ENCODE measurements at regions not wholly inside any gene's neighbourhood (a gene's known extent, or its start where the extent isn't known, plus 50 kb on each side); places are given as distances from the start of the nearest gene placed in this dataset.

DNA sequence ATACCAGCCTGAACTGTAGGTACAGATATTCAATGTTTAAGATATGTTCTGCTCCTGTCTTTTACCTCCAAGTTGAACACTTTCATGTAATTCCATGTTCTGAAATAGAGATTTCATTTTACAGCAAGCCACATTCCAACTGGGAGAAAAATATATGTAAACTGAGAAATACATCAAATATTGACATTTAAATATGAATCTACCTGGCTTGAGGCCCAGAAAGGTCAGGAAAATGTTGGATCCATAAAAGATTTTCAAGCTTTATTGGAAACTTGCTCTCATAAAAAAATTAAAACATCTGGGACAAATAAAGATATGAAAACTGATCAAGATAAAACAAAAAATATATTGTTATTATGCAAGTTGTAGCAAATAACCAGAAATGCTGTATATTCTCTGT lies 1078.7 kb upstream of the ATXN8OS start:
- no peak for TF ChIP-seq EHMT2 (IDR thresholded peaks at IDR 0.05)
- TF ChIP-seq CHD2 (IDR thresholded peaks at IDR 0.05; ENCODE audit: low read depth, low read length): no peak
- no peak for TF ChIP-seq FOXP4 (CRISPR knock-in tag; IDR thresholded peaks at IDR 0.05; ENCODE audit: borderline replicate concordance)
- TF ChIP-seq TBP (optimal IDR thresholded peaks at IDR 0.05; ENCODE audit: low read depth, low read length): no peak
- TF ChIP-seq HIVEP1 (CRISPR knock-in tag; IDR thresholded peaks at IDR 0.05): no peak
- no peak for TF ChIP-seq POLR2A (conservative IDR thresholded peaks at IDR 0.05)
- TF ChIP-seq, protein P1, sequence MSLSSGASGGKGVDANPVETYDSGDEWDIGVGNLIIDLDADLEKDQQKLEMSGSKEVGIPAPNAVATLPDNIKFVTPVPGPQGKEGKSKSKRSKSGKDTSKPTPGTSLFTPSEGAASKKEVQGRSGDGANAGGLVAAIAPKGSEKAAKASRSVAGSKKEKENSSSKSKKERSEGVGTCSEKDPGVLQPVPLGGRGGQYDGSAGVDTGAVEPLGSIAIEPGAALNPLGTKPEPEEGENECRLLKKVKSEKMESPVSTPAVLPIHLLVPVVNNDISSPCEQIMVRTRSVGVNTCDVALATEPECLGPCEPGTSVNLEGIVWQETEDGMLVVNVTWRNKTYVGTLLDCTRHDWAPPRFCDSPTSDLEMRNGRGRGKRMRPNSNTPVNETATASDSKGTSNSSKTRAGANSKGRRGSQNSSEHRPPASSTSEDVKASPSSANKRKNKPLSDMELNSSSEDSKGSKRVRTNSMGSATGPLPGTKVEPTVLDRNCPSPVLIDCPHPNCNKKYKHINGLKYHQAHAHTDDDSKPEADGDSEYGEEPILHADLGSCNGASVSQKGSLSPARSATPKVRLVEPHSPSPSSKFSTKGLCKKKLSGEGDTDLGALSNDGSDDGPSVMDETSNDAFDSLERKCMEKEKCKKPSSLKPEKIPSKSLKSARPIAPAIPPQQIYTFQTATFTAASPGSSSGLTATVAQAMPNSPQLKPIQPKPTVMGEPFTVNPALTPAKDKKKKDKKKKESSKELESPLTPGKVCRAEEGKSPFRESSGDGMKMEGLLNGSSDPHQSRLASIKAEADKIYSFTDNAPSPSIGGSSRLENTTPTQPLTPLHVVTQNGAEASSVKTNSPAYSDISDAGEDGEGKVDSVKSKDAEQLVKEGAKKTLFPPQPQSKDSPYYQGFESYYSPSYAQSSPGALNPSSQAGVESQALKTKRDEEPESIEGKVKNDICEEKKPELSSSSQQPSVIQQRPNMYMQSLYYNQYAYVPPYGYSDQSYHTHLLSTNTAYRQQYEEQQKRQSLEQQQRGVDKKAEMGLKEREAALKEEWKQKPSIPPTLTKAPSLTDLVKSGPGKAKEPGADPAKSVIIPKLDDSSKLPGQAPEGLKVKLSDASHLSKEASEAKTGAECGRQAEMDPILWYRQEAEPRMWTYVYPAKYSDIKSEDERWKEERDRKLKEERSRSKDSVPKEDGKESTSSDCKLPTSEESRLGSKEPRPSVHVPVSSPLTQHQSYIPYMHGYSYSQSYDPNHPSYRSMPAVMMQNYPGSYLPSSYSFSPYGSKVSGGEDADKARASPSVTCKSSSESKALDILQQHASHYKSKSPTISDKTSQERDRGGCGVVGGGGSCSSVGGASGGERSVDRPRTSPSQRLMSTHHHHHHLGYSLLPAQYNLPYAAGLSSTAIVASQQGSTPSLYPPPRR (CRISPR knock-in tag; IDR thresholded peaks at IDR 0.05; ENCODE audit: borderline replicate concordance): no peak
- TF ChIP-seq TCF7 (IDR thresholded peaks at IDR 0.05; ENCODE audit: borderline replicate concordance): no peak

Measured in K562 (cell line).